ENCODE measurements at regions not wholly inside any gene's neighbourhood (a gene's known extent, or its start where the extent isn't known, plus 50 kb on each side); places are given as distances from the start of the nearest gene placed in this dataset.

- TF ChIP-seq CTCF (IDR thresholded peaks at IDR 0.05 in 4 of 5, conservative IDR thresholded peaks at IDR 0.05 in 1 of 5) = no peak
- TF ChIP-seq POLR2A (IDR thresholded peaks at IDR 0.05) = no peak
Measured at GRCh38 chr2:118198268-118198667, 110.0 kb downstream of the INSIG2 start.
